ENCODE measurements at regions not wholly inside any gene's neighbourhood (a gene's known extent, or its start where the extent isn't known, plus 50 kb on each side); places are given as distances from the start of the nearest gene placed in this dataset.
"Not testable (repeated sequence)": the region's sequence is repeated elsewhere in the genome, so short reads cannot be mapped to it uniquely, and the experiment has no call there.

DNA sequence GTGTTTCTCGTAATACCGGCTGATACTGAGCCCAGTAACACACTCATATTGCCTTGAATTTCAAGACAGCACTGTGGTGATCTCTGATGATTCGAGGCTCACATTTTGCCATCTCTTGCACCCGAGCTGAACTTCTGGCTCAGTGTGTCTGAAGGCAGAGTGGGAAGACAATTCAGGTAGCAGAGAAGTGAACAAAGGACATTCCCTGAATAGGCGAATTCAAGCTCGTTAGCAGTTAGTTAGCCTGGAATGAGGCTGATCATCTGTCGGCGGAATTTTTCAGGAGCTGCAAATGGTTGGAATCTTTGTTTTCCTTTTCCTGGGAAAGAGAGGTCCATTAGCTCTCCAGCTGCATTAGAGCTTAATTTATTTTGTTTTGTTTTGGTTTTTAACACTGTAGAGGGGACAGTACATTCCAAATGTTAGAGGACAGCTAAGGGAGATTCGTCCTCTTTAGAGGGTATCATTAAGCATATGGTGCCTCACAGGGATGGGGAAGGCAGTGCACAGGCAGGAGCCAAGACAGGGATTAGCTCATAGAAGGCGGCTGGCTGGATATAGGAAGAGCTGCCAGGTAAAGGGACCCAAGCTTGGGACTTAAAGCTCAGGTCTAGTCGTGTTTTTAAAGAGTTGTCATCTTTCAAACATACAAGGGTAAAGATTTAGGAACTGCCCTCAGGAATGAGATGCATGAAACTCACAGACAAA, 119.7 kb upstream of the DLG1 start:
- H3K9me3 ChIP-seq: no peaks in the 10 kb centered on the region
- 83% methylated on average over 11 of the region's 11 CpGs for WGBS
- no peaks in the 10 kb centered on the region for H3K27me3 ChIP-seq (replicated peaks; ENCODE audit: insufficient read depth)
- no peak for DNase-seq (ENCODE audit: low spot score)
- no peaks in the 10 kb centered on the region for H3K36me3 ChIP-seq
- no peaks in the 10 kb centered on the region for H3K4me1 ChIP-seq (replicated peaks)
- intact Hi-C loops (cut with DNase I): no loop called here
- TF ChIP-seq POLR2AphosphoS5 (IDR thresholded peaks at IDR 0.05) (no peak), POLR2A (IDR thresholded peaks at IDR 0.05) (no peak)
- TF ChIP-seq, protein P1, sequence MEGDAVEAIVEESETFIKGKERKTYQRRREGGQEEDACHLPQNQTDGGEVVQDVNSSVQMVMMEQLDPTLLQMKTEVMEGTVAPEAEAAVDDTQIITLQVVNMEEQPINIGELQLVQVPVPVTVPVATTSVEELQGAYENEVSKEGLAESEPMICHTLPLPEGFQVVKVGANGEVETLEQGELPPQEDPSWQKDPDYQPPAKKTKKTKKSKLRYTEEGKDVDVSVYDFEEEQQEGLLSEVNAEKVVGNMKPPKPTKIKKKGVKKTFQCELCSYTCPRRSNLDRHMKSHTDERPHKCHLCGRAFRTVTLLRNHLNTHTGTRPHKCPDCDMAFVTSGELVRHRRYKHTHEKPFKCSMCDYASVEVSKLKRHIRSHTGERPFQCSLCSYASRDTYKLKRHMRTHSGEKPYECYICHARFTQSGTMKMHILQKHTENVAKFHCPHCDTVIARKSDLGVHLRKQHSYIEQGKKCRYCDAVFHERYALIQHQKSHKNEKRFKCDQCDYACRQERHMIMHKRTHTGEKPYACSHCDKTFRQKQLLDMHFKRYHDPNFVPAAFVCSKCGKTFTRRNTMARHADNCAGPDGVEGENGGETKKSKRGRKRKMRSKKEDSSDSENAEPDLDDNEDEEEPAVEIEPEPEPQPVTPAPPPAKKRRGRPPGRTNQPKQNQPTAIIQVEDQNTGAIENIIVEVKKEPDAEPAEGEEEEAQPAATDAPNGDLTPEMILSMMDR (IDR thresholded peaks at IDR 0.05): no peak
- no peak overlapping the region for H3K4me3 ChIP-seq
- no peak overlapping the region for H3K27ac ChIP-seq

DNA sequence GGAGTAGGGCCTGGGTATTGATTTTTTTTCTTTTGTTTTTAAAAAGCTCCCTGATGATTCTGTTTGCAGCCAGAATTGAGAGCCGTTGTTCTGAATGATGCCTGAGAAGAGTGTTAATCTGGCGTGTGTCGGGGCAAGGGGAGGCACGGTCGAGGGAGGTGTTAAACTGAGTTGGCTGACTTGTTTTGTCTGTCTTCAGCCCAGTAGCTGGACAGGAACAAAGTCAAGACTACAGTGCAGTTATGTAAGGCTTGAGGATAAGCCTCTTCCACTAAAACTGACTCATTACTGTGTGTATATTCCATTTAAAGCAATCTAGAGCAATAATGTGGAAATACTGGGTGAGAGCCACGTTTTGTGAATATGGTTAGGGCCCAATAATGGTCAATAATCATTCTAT, 119.0 kb upstream of the DLG1 start:
- H3K36me3 ChIP-seq: no peaks in the 10 kb centered on the region
- no peak overlapping the region for H3K4me3 ChIP-seq
- no peak for DNase-seq (ENCODE audit: low spot score)
- no peak for TF ChIP-seq POLR2A (IDR thresholded peaks at IDR 0.05)
- TF ChIP-seq, protein P1 (IDR thresholded peaks at IDR 0.05): no peak
- TF ChIP-seq POLR2AphosphoS5 (IDR thresholded peaks at IDR 0.05): no peak
- WGBS: 79% methylated on average over 6 of the region's 6 CpGs
- H3K27ac ChIP-seq: no peak overlapping the region
- H3K27me3 ChIP-seq (replicated peaks; ENCODE audit: insufficient read depth): no peaks in the 10 kb centered on the region
- intact Hi-C loops (cut with DNase I): no loop called here
- no peaks in the 10 kb centered on the region for H3K4me1 ChIP-seq (replicated peaks)
- H3K9me3 ChIP-seq: no peaks in the 10 kb centered on the region

DNA sequence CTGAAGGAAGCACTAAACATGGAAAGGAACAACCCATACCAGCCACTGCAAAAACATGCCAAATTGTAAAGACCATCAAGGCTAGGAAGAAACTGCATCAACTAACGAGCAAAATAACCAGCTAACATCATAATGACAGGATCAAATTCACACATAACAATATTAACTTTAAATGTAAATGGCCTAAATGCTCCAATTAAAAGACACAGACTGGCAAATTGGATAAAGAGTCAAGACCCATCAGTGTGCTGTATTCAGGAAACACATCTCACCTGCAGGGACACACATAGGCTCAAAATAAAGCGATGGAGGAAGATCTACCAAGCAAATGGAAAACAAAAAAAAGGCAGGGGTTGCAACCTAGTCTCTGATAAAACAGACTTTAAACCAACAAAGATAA, 113.5 kb upstream of the DLG1 start:
- intact Hi-C loops (cut with DNase I); H3K4me3 ChIP-seq; H3K27me3 ChIP-seq (replicated peaks; ENCODE audit: insufficient read depth); H3K4me1 ChIP-seq (replicated peaks); H3K9me3 ChIP-seq; H3K27ac ChIP-seq; H3K36me3 ChIP-seq; DNase-seq (ENCODE audit: low spot score): not testable (repeated sequence)
- 88% methylated on average over 2 of the region's 2 CpGs for WGBS

DNA sequence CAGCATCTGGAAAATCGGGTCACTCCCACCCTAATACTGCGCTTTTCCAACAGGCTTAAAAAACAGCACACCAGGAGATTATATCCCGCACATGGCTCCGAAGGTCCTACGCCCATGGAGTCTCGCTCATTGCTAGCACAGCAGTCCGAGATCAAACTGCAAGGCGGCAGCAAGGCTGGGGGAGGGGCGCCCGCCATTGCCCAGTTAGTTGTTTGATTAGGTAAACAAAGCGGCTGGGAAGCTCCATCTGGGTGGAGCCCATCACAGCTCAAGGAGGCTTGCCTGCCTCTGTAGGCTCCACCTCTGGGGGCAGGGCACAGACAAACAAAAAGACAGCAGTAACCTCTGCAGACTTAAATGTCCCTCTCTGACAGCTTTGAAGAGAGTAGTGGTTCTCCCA, 111.8 kb upstream of the DLG1 start:
- H3K27ac ChIP-seq; intact Hi-C loops (cut with DNase I); H3K4me1 ChIP-seq (replicated peaks); H3K27me3 ChIP-seq (replicated peaks; ENCODE audit: insufficient read depth); H3K36me3 ChIP-seq; H3K9me3 ChIP-seq; H3K4me3 ChIP-seq; DNase-seq (ENCODE audit: low spot score): not testable (repeated sequence)
- WGBS: 95% methylated on average over 11 of the region's 11 CpGs

DNA sequence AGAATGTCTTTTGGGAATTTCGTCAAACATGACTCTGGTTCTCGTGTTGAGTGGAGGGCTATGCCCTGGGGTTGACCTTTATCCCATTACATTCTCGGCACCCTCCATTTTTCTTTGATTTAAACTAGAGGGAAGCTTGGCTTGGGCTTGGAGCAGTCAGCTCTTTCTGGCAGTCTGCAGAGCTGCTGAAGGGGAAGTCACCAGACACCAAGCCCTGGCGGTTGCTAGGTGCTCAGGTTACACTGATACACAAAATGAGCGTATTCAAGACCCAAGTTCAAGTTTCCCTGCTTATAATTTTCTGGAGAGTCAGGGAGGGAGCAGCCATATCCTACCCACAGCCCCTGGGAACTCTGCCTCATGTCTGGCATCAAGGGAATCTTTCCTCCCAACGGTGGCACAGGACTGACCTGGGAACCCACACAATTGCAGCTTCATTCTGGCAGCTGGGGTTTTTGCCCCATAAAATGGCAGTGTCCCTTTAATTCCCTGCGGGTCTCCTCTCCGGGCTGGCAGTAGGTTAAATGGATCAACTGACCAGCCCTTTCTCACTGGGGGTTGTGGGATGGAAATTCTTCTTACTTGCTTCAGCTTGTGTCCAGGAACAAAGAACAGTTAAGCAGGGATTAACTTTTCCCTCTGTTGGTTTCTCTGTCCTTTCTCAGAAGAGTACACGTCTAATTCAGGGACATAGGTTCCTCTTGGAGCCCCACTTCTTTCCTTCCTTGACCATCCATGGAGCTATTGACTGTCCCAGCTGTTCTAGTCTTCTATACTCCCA, 110.0 kb upstream of the DLG1 start:
- DNase-seq (ENCODE audit: low spot score): no peak
- Histone ChIP-seq H3K4me1 (replicated peaks) (no peaks in the 10 kb centered on the region), H3K4me3 (no peak overlapping the region), H3K36me3 (no peaks in the 10 kb centered on the region), H3K9me3 (no peaks in the 10 kb centered on the region), H3K27me3 (replicated peaks; ENCODE audit: insufficient read depth) (no peaks in the 10 kb centered on the region), H3K27ac (no peak overlapping the region)
- 39% methylated on average over 9 of the region's 9 CpGs for WGBS
- intact Hi-C loops (cut with DNase I): no loop called here
- no peak for TF ChIP-seq POLR2A (IDR thresholded peaks at IDR 0.05)
- TF ChIP-seq, protein P1 (IDR thresholded peaks at IDR 0.05): no peak

DNA sequence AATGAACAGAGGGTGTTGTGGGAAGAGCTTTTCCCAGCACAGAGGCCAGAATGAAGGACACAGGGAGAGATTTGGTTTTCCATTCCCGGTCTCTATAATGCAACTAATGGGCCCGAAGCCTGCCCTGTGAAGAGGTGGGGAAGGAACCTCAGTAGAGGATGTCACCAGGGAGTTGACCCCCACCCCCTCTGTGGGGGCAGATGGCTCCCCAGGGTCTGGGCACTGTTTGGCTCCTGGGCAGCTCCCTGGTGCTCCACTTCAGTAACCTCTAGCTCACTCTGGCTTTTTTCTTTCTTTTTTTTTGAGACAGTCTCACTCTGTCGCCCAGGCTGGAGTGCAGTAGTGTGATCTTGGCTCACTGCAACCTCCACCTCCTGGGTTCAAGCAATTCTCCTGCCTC, 109.1 kb upstream of the DLG1 start:
- Histone ChIP-seq H3K4me1 (replicated peaks) (no peaks in the 10 kb centered on the region), H3K27ac (no peak overlapping the region), H3K27me3 (replicated peaks; ENCODE audit: insufficient read depth) (no peaks in the 10 kb centered on the region), H3K9me3 (no peaks in the 10 kb centered on the region), H3K36me3 (no peaks in the 10 kb centered on the region), H3K4me3 (no peak overlapping the region)
- 91% methylated on average over 3 of the region's 3 CpGs for WGBS
- no peak for TF ChIP-seq POLR2AphosphoS5 (IDR thresholded peaks at IDR 0.05)
- TF ChIP-seq, protein P1 (IDR thresholded peaks at IDR 0.05): no peak
- TF ChIP-seq POLR2A (IDR thresholded peaks at IDR 0.05): no peak
- intact Hi-C loops (cut with DNase I): no loop called here
- DNase-seq (ENCODE audit: low spot score): no peak
